Erythroblast (primary cell): ENCODE measurements at regions not wholly inside any gene's neighbourhood (a gene's known extent, or its start where the extent isn't known, plus 50 kb on each side); places are given as distances from the start of the nearest gene placed in this dataset.

Source experiments
- GATA1 ChIP-seq: IDR thresholded peaks from 2 replicates; pipeline ENCODE4 v1.6.1; 2011; ENCODE audit warnings: low read depth, mild to moderate bottlenecking, control low read depth, low read length, moderate library complexity
- POLR2A ChIP-seq: IDR thresholded peaks from 2 replicates; pipeline ENCODE4 v1.6.1; 2011; ENCODE audit warnings: mild to moderate bottlenecking, low read length

DNA sequence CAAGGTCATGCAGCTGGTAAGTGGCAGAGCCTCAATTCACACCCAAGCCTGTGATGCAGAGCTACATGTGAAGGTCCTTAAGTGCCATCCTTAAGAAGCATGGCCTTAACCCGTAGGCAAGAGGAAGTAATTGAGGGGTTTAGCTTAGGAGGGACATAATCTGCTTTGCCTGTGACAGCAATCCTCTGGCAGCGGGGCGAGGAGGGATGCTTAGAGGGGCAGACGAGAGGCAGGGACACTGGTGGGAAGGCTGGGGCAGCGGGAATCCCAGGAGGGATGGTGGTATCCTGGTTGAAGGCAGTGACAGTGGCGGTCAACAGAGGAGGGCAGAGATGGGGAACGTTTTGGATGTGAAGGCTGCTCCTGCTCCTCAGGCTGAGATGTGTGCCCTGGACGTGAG lies 88.1 kb downstream of the EFNB1 start:
- no peak for TF ChIP-seq POLR2A
- no peak for TF ChIP-seq GATA1
